GM18873 (cell line): ENCODE measurements at regions not wholly inside any gene's neighbourhood (a gene's known extent, or its start where the extent isn't known, plus 50 kb on each side); places are given as distances from the start of the nearest gene placed in this dataset.

Experiments used
- ATAC-seq: cut with Tn5 transposase; IDR thresholded peaks from one replicate; pipeline ENCODE4 v1.9.1; 2021; ENCODE audit warnings: mild to moderate bottlenecking, moderate library complexity, moderate number of reproducible peaks; ENCODE audit not compliant: unreplicated experiment, low FRiP score

GRCh38 chr16:16774389-16774788 is 395.4 kb downstream of the NPIPA7 start:
- ATAC-seq, result no peak

- no peak for ATAC-seq
Measured at GRCh38 chr16:16778332-16778731, 399.4 kb downstream of the NPIPA7 start.

- no peak for ATAC-seq
Measured at GRCh38 chr16:16780588-16780987, 401.6 kb downstream of the NPIPA7 start.

- ATAC-seq, result no peak
Measured at GRCh38 chr16:16782153-16782552, 403.2 kb downstream of the NPIPA7 start.

GRCh38 chr16:16788004-16788403 is 409.1 kb downstream of the NPIPA7 start:
- ATAC-seq, result no peak

- ATAC-seq, result no peak
Measured at GRCh38 chr16:16790597-16790996, 411.7 kb downstream of the NPIPA7 start.

GRCh38 chr16:16791051-16791450 is 412.1 kb downstream of the NPIPA7 start:
- no peak for ATAC-seq

- no peak for ATAC-seq
Measured at GRCh38 chr16:16797239-16797638, 418.3 kb downstream of the NPIPA7 start.

- no peak for ATAC-seq
Measured at GRCh38 chr16:16798504-16798903, 419.6 kb downstream of the NPIPA7 start.

GRCh38 chr16:16805809-16806208 is 426.9 kb downstream of the NPIPA7 start:
- ATAC-seq, result no peak

- no peak for ATAC-seq
Measured at GRCh38 chr16:16815641-16816040, 436.7 kb downstream of the NPIPA7 start.

- ATAC-seq, result no peak
Measured at GRCh38 chr16:16817196-16817595, 438.3 kb downstream of the NPIPA7 start.

GRCh38 chr16:16821261-16821660 is 442.3 kb downstream of the NPIPA7 start:
- ATAC-seq, result no peak

- ATAC-seq, result no peak
Measured at GRCh38 chr16:16828913-16829398, 450.0 kb downstream of the NPIPA7 start.

GRCh38 chr16:16830401-16830800 is 451.5 kb downstream of the NPIPA7 start:
- no peak for ATAC-seq

GRCh38 chr16:16830973-16831372 is 452.0 kb downstream of the NPIPA7 start:
- no peak for ATAC-seq

GRCh38 chr16:16833165-16833564 is 454.2 kb downstream of the NPIPA7 start:
- ATAC-seq, result no peak

- no peak for ATAC-seq
Measured at GRCh38 chr16:16850274-16850673, 471.3 kb downstream of the NPIPA7 start.

- no peak for ATAC-seq
Measured at GRCh38 chr16:16857012-16857411, 478.1 kb downstream of the NPIPA7 start.

- no peak for ATAC-seq
Measured at GRCh38 chr16:16857603-16858283, 478.8 kb downstream of the NPIPA7 start.

- ATAC-seq, result no peak
Measured at GRCh38 chr16:16861546-16861945, 482.6 kb downstream of the NPIPA7 start.

- no peak for ATAC-seq
Measured at GRCh38 chr16:16863672-16864071, 484.7 kb downstream of the NPIPA7 start.

GRCh38 chr16:16864536-16864935 is 485.6 kb downstream of the NPIPA7 start:
- no peak for ATAC-seq
